H9 (cell line): ENCODE measurements at regions not wholly inside any gene's neighbourhood (a gene's known extent, or its start where the extent isn't known, plus 50 kb on each side); places are given as distances from the start of the nearest gene placed in this dataset.

ENCODE experiments used
- DNase-seq: peaks from one replicate; pipeline ENCODE4 v3.0.0-alpha.2; 2017
- H2AFZ ChIP-seq: one replicate; pipeline ENCODE4 v1.6.1; 2013; ENCODE audit warnings: mild to moderate bottlenecking, low read length, control low read depth, moderate library complexity
- H2AK5ac ChIP-seq: 2 replicates; pipeline ENCODE4 v1.6.1; 2013; ENCODE audit warnings: low read length, control low read depth, mixed read lengths; ENCODE audit not compliant: insufficient read length
- H2BK120ac ChIP-seq: one replicate; pipeline ENCODE4 v1.6.1; 2013; ENCODE audit warnings: low read depth, mild to moderate bottlenecking, low read length, control low read depth, inconsistent platforms; ENCODE audit not compliant: poor library complexity, severe bottlenecking
- H2BK12ac ChIP-seq: 2 replicates; pipeline ENCODE4 v1.6.1; 2013; ENCODE audit warnings: low read length, control low read depth, mixed read lengths, low read depth; ENCODE audit not compliant: insufficient read length
- H2BK15ac ChIP-seq: 2 replicates; pipeline ENCODE4 v1.6.1; 2013; ENCODE audit warnings: low read depth, low read length, control low read depth
- H2BK20ac ChIP-seq: one replicate; pipeline ENCODE4 v1.6.1; 2013; ENCODE audit warnings: low read depth, mild to moderate bottlenecking, low read length, control low read depth, inconsistent platforms; ENCODE audit not compliant: poor library complexity, severe bottlenecking
- H2BK5ac ChIP-seq: 2 replicates; pipeline ENCODE4 v1.6.1; 2013; ENCODE audit warnings: low read length, control low read depth, mixed read lengths; ENCODE audit not compliant: insufficient read length
- H3K14ac ChIP-seq: 2 replicates; pipeline ENCODE4 v1.6.1; 2013; ENCODE audit warnings: low read length, control low read depth; ENCODE audit not compliant: insufficient read depth
- H3K18ac ChIP-seq: 2 replicates; pipeline ENCODE4 v1.6.1; 2013; ENCODE audit warnings: low read depth, mild to moderate bottlenecking, mixed read lengths, low read length, control low read depth; ENCODE audit not compliant: insufficient read length
- H3K23ac ChIP-seq: 2 replicates; pipeline ENCODE4 v1.6.1; 2013; ENCODE audit warnings: low read length, control low read depth, mixed read lengths, low read depth; ENCODE audit not compliant: insufficient read length
- H3K23me2 ChIP-seq: 2 replicates; pipeline ENCODE4 v1.6.1; 2013; ENCODE audit warnings: low read depth, mild to moderate bottlenecking, mixed read lengths, low read length, control low read depth; ENCODE audit not compliant: insufficient read length, poor library complexity, severe bottlenecking
- H3K27ac ChIP-seq: 2 replicates; pipeline ENCODE4 v1.5.1; 2013; ENCODE audit warnings: low read length, control low read depth, mixed read lengths, low read depth; ENCODE audit not compliant: insufficient read length
- H3K27me3 ChIP-seq: 2 replicates; pipeline ENCODE4 v1.6.1; 2013; ENCODE audit warnings: low read length, control low read depth, inconsistent platforms; ENCODE audit not compliant: insufficient read depth
- H3K4ac ChIP-seq: 2 replicates; pipeline ENCODE4 v1.6.1; 2013; ENCODE audit warnings: low read depth, mild to moderate bottlenecking, control low read depth, inconsistent platforms, low read length, moderate library complexity
- H3K4me1 ChIP-seq: 2 replicates; pipeline ENCODE4 v1.6.1; 2013; ENCODE audit warnings: low read length, control low read depth, inconsistent platforms; ENCODE audit not compliant: insufficient read depth
- H3K4me2 ChIP-seq: 2 replicates; pipeline ENCODE4 v1.6.1; 2013; ENCODE audit warnings: low read length, control low read depth, mixed read lengths; ENCODE audit not compliant: insufficient read length, insufficient read depth
- H3K56ac ChIP-seq: 2 replicates; pipeline ENCODE4 v1.6.1; 2013; ENCODE audit warnings: low read depth, mild to moderate bottlenecking, mixed read lengths, low read length, control low read depth; ENCODE audit not compliant: insufficient read length
- H3K79me1 ChIP-seq: 2 replicates; pipeline ENCODE4 v1.6.1; 2013; ENCODE audit warnings: low read depth, mild to moderate bottlenecking, moderate library complexity, low read length, control low read depth, inconsistent platforms; ENCODE audit not compliant: insufficient read depth, poor library complexity, severe bottlenecking
- H3K79me2 ChIP-seq: 2 replicates; pipeline ENCODE4 v1.6.1; 2013; ENCODE audit warnings: low read length, control low read depth, inconsistent platforms; ENCODE audit not compliant: insufficient read depth
- H3K9ac ChIP-seq: 2 replicates; pipeline ENCODE4 v1.6.1; 2013; ENCODE audit warnings: low read length, control low read depth, mixed read lengths; ENCODE audit not compliant: insufficient read length; ENCODE audit errors: extremely low read depth
- H3K9me3 ChIP-seq: one replicate; pipeline ENCODE4 v1.6.1; 2013; ENCODE audit warnings: low read depth, low read length, inconsistent platforms; ENCODE audit not compliant: control insufficient read depth
- H3T11ph ChIP-seq: one replicate; pipeline ENCODE4 v1.6.1; 2013; ENCODE audit warnings: mild to moderate bottlenecking, low read length, control low read depth, inconsistent platforms
- H4K20me1 ChIP-seq: one replicate; pipeline ENCODE4 v1.6.1; 2013; ENCODE audit not compliant: control insufficient read depth, insufficient read length, insufficient read depth
- H4K5ac ChIP-seq: 2 replicates; pipeline ENCODE4 v1.6.1; 2013; ENCODE audit warnings: low read depth, mild to moderate bottlenecking, mixed read lengths, low read length, control low read depth; ENCODE audit not compliant: insufficient read length
- H4K8ac ChIP-seq: replicated peaks from 2 replicates; pipeline ENCODE4 v1.6.1; 2013; ENCODE audit warnings: low read length, control low read depth, mixed read lengths, low read depth; ENCODE audit not compliant: insufficient read length
- H4K91ac ChIP-seq: 2 replicates; pipeline ENCODE4 v1.6.1; 2013; ENCODE audit warnings: low read depth, mild to moderate bottlenecking, moderate library complexity, mixed read lengths, low read length, control low read depth; ENCODE audit not compliant: insufficient read length
- H3K27ac Mint-ChIP-seq, 3 experiments: 2 replicates in 2 of 3; 3 replicates in 1 of 3; pipeline ENCODE4 v1.8.0; 2020 to 2021; ENCODE audit warnings: mixed read lengths in 3 of 3, mild to moderate bottlenecking in 1 of 3, moderate library complexity in 1 of 3
- H3K27me3 Mint-ChIP-seq: 2 replicates; pipeline ENCODE4 v1.8.0; 2021; ENCODE audit warnings: low read depth, mild to moderate bottlenecking, moderate library complexity, mixed read lengths
- H3K36me3 Mint-ChIP-seq, 3 experiments: 2 replicates in 2 of 3; 3 replicates in 1 of 3; pipeline ENCODE4 v1.8.0; 2020 to 2021; ENCODE audit warnings: low read depth in 3 of 3, mixed read lengths in 3 of 3; ENCODE audit not compliant: insufficient read depth in 1 of 3
- H3K4me1 Mint-ChIP-seq, 2 experiments: 2 replicates each; pipeline ENCODE4 v1.8.0; 2020; ENCODE audit warnings: mixed read lengths in 2 of 2
- H3K4me3 Mint-ChIP-seq, 2 experiments: 2 replicates in 1 of 2; 3 replicates in 1 of 2; pipeline ENCODE4 v1.8.0; 2020 to 2021; ENCODE audit warnings: mild to moderate bottlenecking in 2 of 2, mixed read lengths in 2 of 2, moderate library complexity in 1 of 2
- H3K9me3 Mint-ChIP-seq, 2 experiments: 2 replicates in 1 of 2; 3 replicates in 1 of 2; pipeline ENCODE4 v1.8.0; 2020; ENCODE audit warnings: mild to moderate bottlenecking in 2 of 2, mixed read lengths in 2 of 2, moderate library complexity in 1 of 2
- CTCF ChIP-seq: fragments of 200-600 bp; sonication (generic); conservative IDR thresholded peaks from 3 replicates; pipeline ENCODE4 v1.8.0; 2021; ENCODE audit warnings: antibody characterized with exemption, mild to moderate bottlenecking
- WGBS: extraction: QIAGEN DNeasy Blood & Tissue Kit; methylation state at CpG from one replicate; pipeline ENCODE4 v1.1.7; 2013; ENCODE audit warnings: missing lambda C conversion rate, low lambda C conversion rate, mixed read lengths; ENCODE audit not compliant: insufficient read length; ENCODE audit errors: extremely low coverage; 5-methylcytosine and 5-hydroxymethylcytosine counted together

- Histone ChIP-seq H2BK5ac (no peak overlapping the region), H3K56ac (no peak overlapping the region), H3K9me3 (no peaks in the 10 kb centered on the region), H2BK20ac (no peak overlapping the region), H3K79me1 (no peaks in the 10 kb centered on the region), H3K27me3 (no peaks in the 10 kb centered on the region), H3K4me2 (no peak overlapping the region), H3K23ac (no peak overlapping the region), H2AFZ (no peak overlapping the region), H4K5ac (no peak overlapping the region), H3K4me1 (no peaks in the 10 kb centered on the region; the same call in 1 of the 2 replicates), H2BK120ac (no peak overlapping the region), H2AK5ac (no peak overlapping the region), H3K9ac (no peak overlapping the region), H2BK12ac (no peak overlapping the region), H3K79me2 (no peaks in the 10 kb centered on the region), H3K18ac (no peak overlapping the region), H3K27ac (no peak overlapping the region), H4K91ac (no peak overlapping the region), H3K4ac (no peak overlapping the region), H2BK15ac (no peak overlapping the region), H3K14ac (no peak overlapping the region), H3T11ph (no peak overlapping the region), H3K23me2 (no peaks in the 10 kb centered on the region), H4K20me1 (no peaks in the 10 kb centered on the region), H4K8ac (no peak overlapping the region)
- no CpG with 5 or more reads among the region's 6 CpGs for WGBS
- Mint-ChIP-seq H3K4me3 (no peak overlapping the region), H3K27ac (no peak overlapping the region; a peak in 1 of 7 replicates), H3K9me3 (no peaks in the 10 kb centered on the region), H3K4me1 (peaks cover 18 to 19% of the 10 kb centered on the region in 2 experiments), H3K27me3 (peaks cover 6% of the 10 kb centered on the region), H3K36me3 (no peaks in the 10 kb centered on the region; a peak in 1 of 7 replicates)
- no peak for TF ChIP-seq CTCF
- no peak for DNase-seq
Observed at GRCh38 chr14:98203421-98203820, 1068.6 kb downstream of the BCL11B start.
